ENCODE measurements at regions not wholly inside any gene's neighbourhood (a gene's known extent, or its start where the extent isn't known, plus 50 kb on each side); places are given as distances from the start of the nearest gene placed in this dataset.

DNA sequence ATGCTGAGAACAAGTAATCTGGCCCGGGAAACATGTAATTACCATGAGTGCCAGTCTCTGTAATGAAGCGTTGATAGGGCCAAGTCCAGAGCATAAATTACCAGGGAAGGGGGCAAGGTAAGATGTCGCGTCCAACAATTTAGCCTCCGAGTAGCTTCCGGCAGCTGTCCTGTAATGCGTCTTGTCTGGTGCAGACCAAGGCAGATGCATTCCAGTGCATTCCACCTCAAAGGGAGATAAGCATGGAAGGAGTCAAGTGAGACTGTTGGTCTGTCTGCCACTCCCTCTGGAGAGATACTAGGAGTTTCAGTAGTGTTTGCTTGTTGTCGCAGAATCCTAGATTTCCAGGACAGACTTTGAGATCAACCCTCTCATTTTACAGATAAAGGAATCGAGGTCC is 218.3 kb downstream of the AACS start:
- Histone ChIP-seq H3K36me3 (no peaks in the 10 kb centered on the region), H3K27ac (replicated peaks in 1 of 4) (no peak overlapping the region), H3K4me1 (no peaks in the 10 kb centered on the region), H3K4me3 (no peak overlapping the region), H3K27me3 (peaks cover 0 to 40% (median 0%) of the 10 kb centered on the region in 4 donors), H3K9me3 (no peaks in the 10 kb centered on the region)
- DNase-seq (ENCODE audit: extremely low spot score): no peak
- intact Hi-C loops (cut with DNase I): no loop called here
- TF ChIP-seq POLR2AphosphoS5 (IDR thresholded peaks at IDR 0.05) (no peak), POLR2A (IDR thresholded peaks at IDR 0.05; ENCODE audit: low read depth) (no peak), EP300 (IDR thresholded peaks at IDR 0.05) (no peak)
- TF ChIP-seq, protein P1, sequence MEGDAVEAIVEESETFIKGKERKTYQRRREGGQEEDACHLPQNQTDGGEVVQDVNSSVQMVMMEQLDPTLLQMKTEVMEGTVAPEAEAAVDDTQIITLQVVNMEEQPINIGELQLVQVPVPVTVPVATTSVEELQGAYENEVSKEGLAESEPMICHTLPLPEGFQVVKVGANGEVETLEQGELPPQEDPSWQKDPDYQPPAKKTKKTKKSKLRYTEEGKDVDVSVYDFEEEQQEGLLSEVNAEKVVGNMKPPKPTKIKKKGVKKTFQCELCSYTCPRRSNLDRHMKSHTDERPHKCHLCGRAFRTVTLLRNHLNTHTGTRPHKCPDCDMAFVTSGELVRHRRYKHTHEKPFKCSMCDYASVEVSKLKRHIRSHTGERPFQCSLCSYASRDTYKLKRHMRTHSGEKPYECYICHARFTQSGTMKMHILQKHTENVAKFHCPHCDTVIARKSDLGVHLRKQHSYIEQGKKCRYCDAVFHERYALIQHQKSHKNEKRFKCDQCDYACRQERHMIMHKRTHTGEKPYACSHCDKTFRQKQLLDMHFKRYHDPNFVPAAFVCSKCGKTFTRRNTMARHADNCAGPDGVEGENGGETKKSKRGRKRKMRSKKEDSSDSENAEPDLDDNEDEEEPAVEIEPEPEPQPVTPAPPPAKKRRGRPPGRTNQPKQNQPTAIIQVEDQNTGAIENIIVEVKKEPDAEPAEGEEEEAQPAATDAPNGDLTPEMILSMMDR (IDR thresholded peaks at IDR 0.05): no peak
- WGBS: 75% methylated on average over 9 of the region's 9 CpGs

DNA sequence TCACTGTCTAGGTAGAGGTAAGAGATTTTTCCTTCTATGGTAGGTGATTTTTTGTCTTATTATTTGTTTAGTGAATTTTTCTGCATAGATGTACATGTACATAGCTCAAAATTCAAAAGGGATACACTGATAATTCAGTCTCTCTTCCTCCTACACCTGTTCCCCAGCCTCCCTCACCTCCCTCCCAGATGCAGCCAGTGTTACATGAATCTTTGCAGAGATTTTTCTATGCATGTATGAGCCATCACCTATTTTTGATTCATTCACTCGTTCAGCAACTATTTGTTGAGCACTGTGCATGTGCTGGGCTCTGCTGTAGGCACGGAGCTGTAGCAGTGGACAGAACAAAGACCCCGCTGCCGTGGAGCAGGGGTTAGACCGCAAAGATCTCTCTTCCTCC is 218.9 kb downstream of the AACS start:
- H3K4me1 ChIP-seq: no peaks in the 10 kb centered on the region
- no peak for DNase-seq (ENCODE audit: extremely low spot score)
- 90% methylated on average over 5 of the region's 5 CpGs for WGBS
- H3K27me3 ChIP-seq: peaks cover 0 to 40% (median 0%) of the 10 kb centered on the region in 4 donors
- no peaks in the 10 kb centered on the region for H3K36me3 ChIP-seq
- H3K27ac ChIP-seq (replicated peaks in 1 of 4): no peak overlapping the region
- no peak for TF ChIP-seq POLR2AphosphoS5 (IDR thresholded peaks at IDR 0.05)
- TF ChIP-seq, protein P1 (IDR thresholded peaks at IDR 0.05): no peak
- no peak for TF ChIP-seq POLR2A (IDR thresholded peaks at IDR 0.05; ENCODE audit: low read depth)
- TF ChIP-seq EP300 (IDR thresholded peaks at IDR 0.05): no peak
- intact Hi-C loops (cut with DNase I): no loop called here
- H3K4me3 ChIP-seq: no peak overlapping the region
- no peaks in the 10 kb centered on the region for H3K9me3 ChIP-seq

DNA sequence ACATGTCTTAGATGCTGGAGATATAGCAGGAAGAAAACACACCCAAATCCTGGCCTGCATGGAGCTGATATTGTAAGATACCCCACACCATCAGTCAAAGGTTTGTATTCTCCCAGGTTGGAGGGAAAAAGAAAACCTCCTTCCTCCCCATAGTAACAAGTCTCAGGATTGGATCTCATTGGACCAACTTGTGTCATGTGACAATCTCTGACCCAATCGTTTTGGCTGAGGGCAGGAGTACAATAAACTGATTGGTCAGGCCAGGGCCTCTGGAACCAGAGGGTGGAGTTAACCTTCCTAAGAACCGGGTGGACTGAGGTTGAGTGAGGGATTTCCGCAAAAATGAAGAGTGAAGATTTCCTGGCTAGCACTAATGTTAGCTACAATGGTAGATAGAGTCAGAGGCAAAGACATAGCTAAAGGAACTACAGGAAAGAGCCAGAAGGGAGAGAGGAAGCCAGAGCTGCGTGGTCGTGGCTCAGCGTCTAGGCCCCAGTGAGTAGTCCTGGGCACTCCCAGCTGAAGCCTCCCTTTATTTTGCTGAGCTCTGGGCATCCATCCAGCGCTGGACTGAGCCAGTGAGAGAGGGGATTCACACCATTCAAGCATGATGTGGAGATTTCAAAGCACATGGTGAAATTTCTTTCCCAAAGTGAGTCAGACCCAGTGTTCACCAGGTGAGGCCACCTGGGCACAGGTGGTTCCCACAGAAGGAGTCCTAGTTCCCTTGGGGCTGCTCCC is 219.9 kb downstream of the AACS start:
- H3K36me3 ChIP-seq: no peaks in the 10 kb centered on the region
- H3K27me3 ChIP-seq: peaks cover 0 to 45% (median 0%) of the 10 kb centered on the region in 4 donors
- TF ChIP-seq POLR2AphosphoS5 (IDR thresholded peaks at IDR 0.05) (no peak), EP300 (IDR thresholded peaks at IDR 0.05) (no peak), POLR2A (IDR thresholded peaks at IDR 0.05; ENCODE audit: low read depth) (no peak)
- TF ChIP-seq, protein P1 (IDR thresholded peaks at IDR 0.05): no peak
- intact Hi-C loops (cut with DNase I): no loop called here
- H3K4me3 ChIP-seq: no peak overlapping the region
- no peak overlapping the region for H3K27ac ChIP-seq (replicated peaks in 1 of 4)
- WGBS: 80% methylated on average over 7 of the region's 7 CpGs
- no peaks in the 10 kb centered on the region for H3K9me3 ChIP-seq
- no peaks in the 10 kb centered on the region for H3K4me1 ChIP-seq
- no peak for DNase-seq (ENCODE audit: extremely low spot score)

GRCh38 chr12:125286005-125286727 is 220.9 kb downstream of the AACS start:
- Histone ChIP-seq H3K27me3 (peaks cover 0 to 44% (median 0%) of the 10 kb centered on the region in 4 donors), H3K36me3 (no peaks in the 10 kb centered on the region), H3K9me3 (no peaks in the 10 kb centered on the region), H3K4me1 (no peaks in the 10 kb centered on the region), H3K27ac (replicated peaks in 1 of 4) (no peak overlapping the region), H3K4me3 (no peak overlapping the region)
- TF ChIP-seq EP300 (IDR thresholded peaks at IDR 0.05) (no peak), POLR2A (IDR thresholded peaks at IDR 0.05; ENCODE audit: low read depth) (no peak), POLR2AphosphoS5 (IDR thresholded peaks at IDR 0.05) (no peak)
- TF ChIP-seq, protein P1 (IDR thresholded peaks at IDR 0.05): no peak
- DNase-seq (ENCODE audit: extremely low spot score): no peak
- 92% methylated on average over 7 of the region's 7 CpGs for WGBS
- intact Hi-C loops (cut with DNase I): no loop called here
